K562 (cell line): ENCODE measurements at regions not wholly inside any gene's neighbourhood (a gene's known extent, or its start where the extent isn't known, plus 50 kb on each side); places are given as distances from the start of the nearest gene placed in this dataset.

Experiments used
- DIDO1 ChIP-seq: fragments of 450-650 bp; IDR thresholded peaks from 2 replicates; pipeline ENCODE4 v1.6.1; 2016; ENCODE audit warnings: low read depth, missing biosample characterization, missing genetic modification characterization
- FOXM1 ChIP-seq, 2 experiments: fragments of 450-650 bp in 1 of 2; sonication (generic) in 1 of 2; formaldehyde crosslinking in 1 of 2; IDR thresholded peaks; 2 replicates each; pipeline versions ENCODE4 v1.6.1 to v1.9.0; 2017 to 2022; ENCODE audit warnings: low read depth in 2 of 2, mild to moderate bottlenecking in 2 of 2, missing genetic modification reagents in 1 of 2, moderate library complexity in 1 of 2
- TF ChIP-seq, protein P1 (sequence below): sonication (generic); formaldehyde crosslinking; IDR thresholded peaks from 2 replicates; pipeline ENCODE4 v1.8.0; 2022; ENCODE audit warnings: mild to moderate bottlenecking, missing genetic modification reagents

DNA sequence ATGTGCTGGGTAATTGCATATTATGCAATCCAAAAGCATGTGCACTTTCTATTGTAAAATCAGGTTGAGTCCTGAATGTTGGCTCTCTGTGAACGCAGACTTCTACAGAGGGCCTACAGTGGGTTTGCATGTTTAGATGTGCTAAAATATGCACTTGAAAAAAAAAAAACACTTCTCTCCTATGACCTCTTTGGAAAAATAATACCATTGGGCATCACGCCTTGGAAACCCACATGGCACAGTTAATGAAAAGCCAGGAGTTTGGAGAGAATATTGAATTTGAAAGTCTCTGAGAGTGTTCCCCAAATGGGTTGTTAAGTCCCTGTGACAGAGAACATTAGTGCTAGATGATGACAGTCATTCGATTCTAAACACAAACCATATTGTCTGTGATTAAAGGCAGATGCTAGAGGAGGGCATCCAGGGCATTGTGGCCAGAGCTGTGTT is 710.4 kb upstream of the PIK3C3 start:
- TF ChIP-seq DIDO1 (no peak), FOXM1 (IDR thresholded peaks at IDR 0.05; ENCODE audit: low read depth) (no peak), FOXM1 (CRISPR knock-in tag; IDR thresholded peaks at IDR 0.05; ENCODE audit: low read depth) (no peak)
- TF ChIP-seq, protein P1, sequence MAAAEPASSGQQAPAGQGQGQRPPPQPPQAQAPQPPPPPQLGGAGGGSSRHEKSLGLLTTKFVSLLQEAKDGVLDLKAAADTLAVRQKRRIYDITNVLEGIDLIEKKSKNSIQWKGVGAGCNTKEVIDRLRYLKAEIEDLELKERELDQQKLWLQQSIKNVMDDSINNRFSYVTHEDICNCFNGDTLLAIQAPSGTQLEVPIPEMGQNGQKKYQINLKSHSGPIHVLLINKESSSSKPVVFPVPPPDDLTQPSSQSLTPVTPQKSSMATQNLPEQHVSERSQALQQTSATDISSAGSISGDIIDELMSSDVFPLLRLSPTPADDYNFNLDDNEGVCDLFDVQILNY (CRISPR knock-in tag), result no peak
